ENCODE measurements at regions not wholly inside any gene's neighbourhood (a gene's known extent, or its start where the extent isn't known, plus 50 kb on each side); places are given as distances from the start of the nearest gene placed in this dataset.
A peak's percentile ranks its signal among the peaks of the same experiment; 100 is the strongest.

- Histone ChIP-seq H3K79me1 (ENCODE audit: low read length) (no peaks in the 10 kb centered on the region), H3K4ac (ENCODE audit: low read depth, low read length) (no peak overlapping the region), H2BK5ac (ENCODE audit: low read length) (no peak overlapping the region), H3K79me2 (ENCODE audit: control insufficient read depth, insufficient read depth, low read length) (no peaks in the 10 kb centered on the region), H3K56ac (ENCODE audit: low read length) (no peak overlapping the region), H3K18ac (ENCODE audit: low read length) (no peak overlapping the region), H4K5ac (ENCODE audit: low read length) (no peak overlapping the region), H2AK5ac (ENCODE audit: low read length) (no peak overlapping the region), H3K27me3 (ENCODE audit: insufficient read depth, low read length, poor library complexity) (no peaks in the 10 kb centered on the region), H4K8ac (ENCODE audit: low read depth, low read length) (no peak overlapping the region), H3K23ac (ENCODE audit: low read length) (no peak overlapping the region), H3K4me3 (ENCODE audit: low read length) (no peak overlapping the region), H3K9ac (ENCODE audit: low read length) (no peak overlapping the region), H2BK15ac (replicated peaks; ENCODE audit: low read depth) (no peak overlapping the region), H3K27ac (ENCODE audit: low read depth, low read length) (no peak overlapping the region), H3K36me3 (ENCODE audit: control insufficient read depth, insufficient read depth, low read length) (no peaks in the 10 kb centered on the region), H3K4me2 (ENCODE audit: low read length) (no peak overlapping the region), H2BK120ac (ENCODE audit: low read depth, low read length) (no peak overlapping the region), H3K4me1 (ENCODE audit: control insufficient read depth, low read depth, low read length) (no peaks in the 10 kb centered on the region)
- 100% methylated on average over 1 of the region's 2 CpGs for WGBS (ENCODE audit: extremely low coverage, insufficient coverage, low lambda C conversion rate)
- DNase-seq = peak; percentile 63
These were observed 408.7 kb downstream of the OXSM start for GRCh38 chr3:26198609-26199008.

GRCh38 chr3:26202169-26202568 lies 412.3 kb downstream of the OXSM start:
- Histone ChIP-seq H2BK5ac (ENCODE audit: low read length) (no peak overlapping the region), H3K36me3 (ENCODE audit: control insufficient read depth, insufficient read depth, low read length) (no peaks in the 10 kb centered on the region), H3K4me3 (ENCODE audit: low read length) (no peak overlapping the region), H4K8ac (ENCODE audit: low read depth, low read length) (no peak overlapping the region), H3K27ac (ENCODE audit: low read depth, low read length) (no peak overlapping the region), H3K79me1 (ENCODE audit: low read length) (no peaks in the 10 kb centered on the region), H3K27me3 (ENCODE audit: insufficient read depth, low read length, poor library complexity) (no peaks in the 10 kb centered on the region), H2BK120ac (ENCODE audit: low read depth, low read length) (no peak overlapping the region), H2AK5ac (ENCODE audit: low read length) (no peak overlapping the region), H3K4me1 (ENCODE audit: control insufficient read depth, low read depth, low read length) (no peaks in the 10 kb centered on the region), H3K56ac (ENCODE audit: low read length) (no peak overlapping the region), H3K18ac (ENCODE audit: low read length) (no peak overlapping the region), H4K5ac (ENCODE audit: low read length) (no peak overlapping the region), H3K23ac (ENCODE audit: low read length) (no peak overlapping the region), H3K4me2 (ENCODE audit: low read length) (no peak overlapping the region), H3K79me2 (ENCODE audit: control insufficient read depth, insufficient read depth, low read length) (no peaks in the 10 kb centered on the region), H2BK15ac (replicated peaks; ENCODE audit: low read depth) (no peak overlapping the region), H3K4ac (ENCODE audit: low read depth, low read length) (no peak overlapping the region), H3K9ac (ENCODE audit: low read length) (no peak overlapping the region)
- WGBS (ENCODE audit: extremely low coverage, insufficient coverage, low lambda C conversion rate) = no CpG with 5 or more reads among the region's 3 CpGs
- DNase-seq = no peak

DNA sequence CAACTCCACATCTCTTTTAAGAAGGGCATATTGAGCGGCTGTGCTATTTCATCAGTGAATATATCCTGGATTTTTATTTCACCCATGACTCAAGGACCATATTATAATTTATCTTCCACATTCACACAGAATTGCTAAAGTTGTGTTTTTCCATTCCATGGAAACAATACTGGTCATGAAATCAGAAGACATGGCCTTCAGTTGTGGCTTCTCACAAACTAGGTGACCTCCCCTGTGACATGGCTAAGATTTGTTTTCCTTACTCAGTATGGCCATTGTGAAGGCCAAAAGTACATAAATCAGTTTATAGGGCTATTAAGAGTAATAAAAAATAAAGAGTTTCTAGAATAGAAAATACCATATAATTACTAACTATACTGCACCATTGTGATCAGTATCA lies 415.6 kb downstream of the OXSM start:
- no peaks in the 10 kb centered on the region for H3K27me3 ChIP-seq (ENCODE audit: insufficient read depth, low read length, poor library complexity)
- no peak overlapping the region for H2AK5ac ChIP-seq (ENCODE audit: low read length)
- no peak overlapping the region for H2BK120ac ChIP-seq (ENCODE audit: low read depth, low read length)
- no peak for DNase-seq
- H2BK5ac ChIP-seq (ENCODE audit: low read length) = no peak overlapping the region
- no peak overlapping the region for H3K56ac ChIP-seq (ENCODE audit: low read length)
- no peak overlapping the region for H3K27ac ChIP-seq (ENCODE audit: low read depth, low read length)
- no peak overlapping the region for H3K23ac ChIP-seq (ENCODE audit: low read length)
- H2BK15ac ChIP-seq (replicated peaks; ENCODE audit: low read depth) = no peak overlapping the region
- no peak overlapping the region for H3K18ac ChIP-seq (ENCODE audit: low read length)
- H3K4me1 ChIP-seq (ENCODE audit: control insufficient read depth, low read depth, low read length) = no peaks in the 10 kb centered on the region
- H4K8ac ChIP-seq (ENCODE audit: low read depth, low read length) = no peak overlapping the region
- no peaks in the 10 kb centered on the region for H3K79me1 ChIP-seq (ENCODE audit: low read length)
- H3K9ac ChIP-seq (ENCODE audit: low read length) = no peak overlapping the region
- H3K36me3 ChIP-seq (ENCODE audit: control insufficient read depth, insufficient read depth, low read length) = no peaks in the 10 kb centered on the region
- no peak overlapping the region for H3K4ac ChIP-seq (ENCODE audit: low read depth, low read length)
- H3K4me2 ChIP-seq (ENCODE audit: low read length) = no peak overlapping the region
- H4K5ac ChIP-seq (ENCODE audit: low read length) = no peak overlapping the region
- no peaks in the 10 kb centered on the region for H3K79me2 ChIP-seq (ENCODE audit: control insufficient read depth, insufficient read depth, low read length)
- WGBS (ENCODE audit: extremely low coverage, insufficient coverage, low lambda C conversion rate) = no CpG with 5 or more reads among the region's 1 CpG
- no peak overlapping the region for H3K4me3 ChIP-seq (ENCODE audit: low read length)

DNA sequence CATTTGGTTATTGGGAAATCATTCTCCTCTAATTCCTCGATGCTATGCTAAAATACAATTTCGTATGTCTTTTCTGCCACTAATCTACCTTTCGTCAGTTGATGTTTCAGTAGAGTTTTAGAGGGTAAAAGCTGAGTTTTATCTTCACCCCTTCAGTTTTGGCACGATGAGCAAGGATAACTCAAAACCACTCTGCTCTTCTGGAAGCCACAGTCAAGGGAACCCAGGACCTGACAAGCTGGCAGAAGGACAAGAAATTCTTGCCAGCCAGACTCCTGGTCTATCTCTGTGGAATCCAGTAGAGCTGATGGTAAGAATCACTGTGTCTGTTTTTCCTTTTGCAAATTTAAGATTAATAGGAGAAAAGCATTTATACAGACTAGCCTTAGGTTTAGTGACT lies 414.4 kb upstream of the LRRC3B start:
- no peak overlapping the region for H3K56ac ChIP-seq (ENCODE audit: low read length)
- H3K23ac ChIP-seq (ENCODE audit: low read length) = no peak overlapping the region
- no peak overlapping the region for H4K5ac ChIP-seq (ENCODE audit: low read length)
- H3K4me2 ChIP-seq (ENCODE audit: low read length) = no peak overlapping the region
- no peaks in the 10 kb centered on the region for H3K36me3 ChIP-seq (ENCODE audit: control insufficient read depth, insufficient read depth, low read length)
- no peak overlapping the region for H3K4ac ChIP-seq (ENCODE audit: low read depth, low read length)
- H3K79me2 ChIP-seq (ENCODE audit: control insufficient read depth, insufficient read depth, low read length) = no peaks in the 10 kb centered on the region
- DNase-seq = no peak
- no peak overlapping the region for H2AK5ac ChIP-seq (ENCODE audit: low read length)
- no peak overlapping the region for H2BK120ac ChIP-seq (ENCODE audit: low read depth, low read length)
- H3K9ac ChIP-seq (ENCODE audit: low read length) = no peak overlapping the region
- H3K27me3 ChIP-seq (ENCODE audit: insufficient read depth, low read length, poor library complexity) = no peaks in the 10 kb centered on the region
- H3K18ac ChIP-seq (ENCODE audit: low read length) = no peak overlapping the region
- no peaks in the 10 kb centered on the region for H3K4me1 ChIP-seq (ENCODE audit: control insufficient read depth, low read depth, low read length)
- H3K79me1 ChIP-seq (ENCODE audit: low read length) = no peaks in the 10 kb centered on the region
- no peak overlapping the region for H4K8ac ChIP-seq (ENCODE audit: low read depth, low read length)
- no peak overlapping the region for H2BK15ac ChIP-seq (replicated peaks; ENCODE audit: low read depth)
- no CpG with 5 or more reads among the region's 4 CpGs for WGBS (ENCODE audit: extremely low coverage, insufficient coverage, low lambda C conversion rate)
- no peak overlapping the region for H2BK5ac ChIP-seq (ENCODE audit: low read length)
- no peak overlapping the region for H3K27ac ChIP-seq (ENCODE audit: low read depth, low read length)
- no peak overlapping the region for H3K4me3 ChIP-seq (ENCODE audit: low read length)

DNA sequence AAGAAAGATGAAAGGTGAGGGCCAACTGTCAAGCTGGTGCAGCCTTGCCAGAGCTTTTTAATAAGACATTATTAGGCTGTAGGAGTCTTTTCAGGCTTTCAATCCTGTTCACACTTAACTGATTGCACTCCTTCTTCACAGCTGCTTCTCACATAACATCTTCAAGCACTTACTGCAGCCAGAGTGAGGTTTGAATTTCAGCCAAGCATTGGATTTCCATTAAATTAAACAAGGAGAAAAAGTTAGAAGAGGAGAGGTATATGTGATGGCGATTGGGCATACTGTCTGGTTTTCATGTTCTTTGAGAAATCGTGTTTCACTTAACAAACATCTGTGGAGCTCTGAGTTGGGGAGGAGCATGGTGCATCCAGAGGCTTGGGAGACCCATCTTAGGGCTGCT lies 392.8 kb upstream of the LRRC3B start:
- H3K4ac ChIP-seq (ENCODE audit: low read depth, low read length) = no peak overlapping the region
- H3K4me1 ChIP-seq (ENCODE audit: control insufficient read depth, low read depth, low read length) = no peaks in the 10 kb centered on the region
- WGBS (ENCODE audit: extremely low coverage, insufficient coverage, low lambda C conversion rate) = no CpG with 5 or more reads among the region's 2 CpGs

GRCh38 chr3:26233374-26233773 lies 389.2 kb upstream of the LRRC3B start:
- Histone ChIP-seq H3K56ac (ENCODE audit: low read length) (no peak overlapping the region), H3K79me2 (ENCODE audit: control insufficient read depth, insufficient read depth, low read length) (no peaks in the 10 kb centered on the region), H3K36me3 (ENCODE audit: control insufficient read depth, insufficient read depth, low read length) (no peaks in the 10 kb centered on the region), H2BK120ac (ENCODE audit: low read depth, low read length) (no peak overlapping the region), H3K23ac (ENCODE audit: low read length) (no peak overlapping the region), H2AK5ac (ENCODE audit: low read length) (no peak overlapping the region), H3K4me1 (ENCODE audit: control insufficient read depth, low read depth, low read length) (no peaks in the 10 kb centered on the region), H4K8ac (ENCODE audit: low read depth, low read length) (no peak overlapping the region), H3K18ac (ENCODE audit: low read length) (no peak overlapping the region), H3K79me1 (ENCODE audit: low read length) (no peaks in the 10 kb centered on the region), H3K4me2 (ENCODE audit: low read length) (no peak overlapping the region), H3K4ac (ENCODE audit: low read depth, low read length) (no peak overlapping the region), H3K27me3 (ENCODE audit: insufficient read depth, low read length, poor library complexity) (no peaks in the 10 kb centered on the region), H3K9ac (ENCODE audit: low read length) (no peak overlapping the region), H4K5ac (ENCODE audit: low read length) (no peak overlapping the region), H2BK5ac (ENCODE audit: low read length) (no peak overlapping the region), H3K27ac (ENCODE audit: low read depth, low read length) (no peak overlapping the region), H2BK15ac (replicated peaks; ENCODE audit: low read depth) (no peak overlapping the region), H3K4me3 (ENCODE audit: low read length) (no peak overlapping the region)
- no CpG with 5 or more reads among the region's 4 CpGs for WGBS (ENCODE audit: extremely low coverage, insufficient coverage, low lambda C conversion rate)
- DNase-seq = no peak

More for the DNA sequence above, 392.8 kb upstream of the LRRC3B start:
- Histone ChIP-seq H3K36me3 (ENCODE audit: control insufficient read depth, insufficient read depth, low read length) (no peaks in the 10 kb centered on the region), H3K23ac (ENCODE audit: low read length) (no peak overlapping the region), H3K79me1 (ENCODE audit: low read length) (no peaks in the 10 kb centered on the region), H2BK15ac (replicated peaks; ENCODE audit: low read depth) (no peak overlapping the region), H3K27ac (ENCODE audit: low read depth, low read length) (no peak overlapping the region), H3K79me2 (ENCODE audit: control insufficient read depth, insufficient read depth, low read length) (no peaks in the 10 kb centered on the region), H4K5ac (ENCODE audit: low read length) (no peak overlapping the region), H4K8ac (ENCODE audit: low read depth, low read length) (no peak overlapping the region), H3K56ac (ENCODE audit: low read length) (no peak overlapping the region), H2BK120ac (ENCODE audit: low read depth, low read length) (no peak overlapping the region), H3K27me3 (ENCODE audit: insufficient read depth, low read length, poor library complexity) (no peaks in the 10 kb centered on the region), H3K18ac (ENCODE audit: low read length) (no peak overlapping the region), H3K4me3 (ENCODE audit: low read length) (no peak overlapping the region), H3K4me2 (ENCODE audit: low read length) (no peak overlapping the region), H2BK5ac (ENCODE audit: low read length) (no peak overlapping the region), H3K9ac (ENCODE audit: low read length) (no peak overlapping the region), H2AK5ac (ENCODE audit: low read length) (no peak overlapping the region)
- no peak for DNase-seq

Measured in mesendoderm (in vitro differentiated cells).